WI38 (cell line): ENCODE measurements at regions not wholly inside any gene's neighbourhood (a gene's known extent, or its start where the extent isn't known, plus 50 kb on each side); places are given as distances from the start of the nearest gene placed in this dataset.

Source experiments
- H3K4me3 ChIP-seq: 2 replicates; pipeline ENCODE4 v1.5.1; 2011; ENCODE audit warnings: low read depth, mild to moderate bottlenecking, control low read depth, low read length
- CTCF ChIP-seq: IDR thresholded peaks from 2 replicates; pipeline ENCODE4 v1.5.1; 2012; ENCODE audit warnings: low read depth, mild to moderate bottlenecking, control low read depth, low read length

GRCh38 chr9:107907255-107907654 is 417.7 kb upstream of the KLF4 start:
- no peak for TF ChIP-seq CTCF
- no peak overlapping the region for H3K4me3 ChIP-seq

GRCh38 chr9:107906074-107906473 is 416.5 kb upstream of the KLF4 start:
- H3K4me3 ChIP-seq, result no peak overlapping the region

GRCh38 chr9:107905308-107906020 is 415.9 kb upstream of the KLF4 start:
- H3K4me3 ChIP-seq, result no peak overlapping the region
- TF ChIP-seq CTCF, result no peak

More at GRCh38 chr9:107906074-107906473, 416.5 kb upstream of the KLF4 start:
- TF ChIP-seq CTCF, result no peak

- H3K4me3 ChIP-seq, result no peak overlapping the region
- no peak for TF ChIP-seq CTCF
Observed at GRCh38 chr9:107899961-107900330, 410.4 kb upstream of the KLF4 start.

GRCh38 chr9:107898761-107899160 is 409.2 kb upstream of the KLF4 start:
- no peak for TF ChIP-seq CTCF
- H3K4me3 ChIP-seq, result no peak overlapping the region

GRCh38 chr9:107896544-107896943 is 407.0 kb upstream of the KLF4 start:
- H3K4me3 ChIP-seq, result no peak overlapping the region
- no peak for TF ChIP-seq CTCF

GRCh38 chr9:107895501-107896001 is 406.0 kb upstream of the KLF4 start:
- TF ChIP-seq CTCF, result no peak

More at GRCh38 chr9:107895501-107896001, 406.0 kb upstream of the KLF4 start:
- no peak overlapping the region for H3K4me3 ChIP-seq
